ENCODE measurements at regions not wholly inside any gene's neighbourhood (a gene's known extent, or its start where the extent isn't known, plus 50 kb on each side); places are given as distances from the start of the nearest gene placed in this dataset.

DNA sequence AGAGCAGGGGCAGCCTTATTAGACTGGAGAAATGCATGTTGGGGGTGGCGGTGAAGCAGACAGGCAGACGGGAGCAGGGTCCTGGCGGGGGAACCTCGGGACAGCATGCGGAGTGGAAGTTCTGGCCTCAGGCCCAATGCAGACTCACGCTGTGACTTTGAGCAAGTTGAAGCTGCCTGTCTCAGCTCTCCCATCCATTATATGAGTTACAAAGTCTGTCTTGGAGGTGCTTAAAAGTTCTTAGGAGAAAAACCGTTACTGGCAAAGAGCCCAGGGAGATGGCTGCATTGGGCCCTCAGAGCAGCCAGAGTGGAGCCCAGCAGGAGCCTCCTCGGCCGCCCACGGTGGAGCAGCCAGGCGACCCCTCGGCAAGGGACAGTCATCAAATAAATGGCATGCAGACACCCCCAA, 509.5 kb downstream of the PLXNA4 start:
- ChIA-PET CTCF (no interaction called here), POLR2A (ENCODE audit: low non-redundant PET) (no interaction called here)
- intact Hi-C loops (cut with micrococcal nuclease; ENCODE audit: unreplicated experiment): no loop called here
- H3K4me3 ChIP-seq (ENCODE audit: low read depth, low read length, poor library complexity, severe bottlenecking): no peak overlapping the region
- H3K4me1 ChIP-seq (ENCODE audit: insufficient read depth, low read length, poor library complexity, severe bottlenecking): peaks cover 23% of the 10 kb centered on the region
- TF ChIP-seq CTCF (conservative IDR thresholded peaks at IDR 0.05; ENCODE audit: low read depth, low read length) (no peak), EZH2 (IDR thresholded peaks at IDR 0.05; ENCODE audit: borderline replicate concordance, low read depth, low read length, poor library complexity, severe bottlenecking) (no peak)
- H3K27me3 ChIP-seq (replicated peaks; ENCODE audit: insufficient read depth, low read depth, low read length, poor library complexity): no peaks in the 10 kb centered on the region
- peak; percentile 83 for DNase-seq (ENCODE audit: low spot score)
- BruUV-seq (replicated peaks): no TSS peak
- no peaks in the 10 kb centered on the region for H3K9me3 ChIP-seq (ENCODE audit: low read depth, low read length, poor library complexity, severe bottlenecking)
- no peaks in the 10 kb centered on the region for H3K36me3 ChIP-seq (ENCODE audit: insufficient read depth, low read length, poor library complexity, severe bottlenecking)
- H3K27ac ChIP-seq (ENCODE audit: low read depth, low read length, poor library complexity, severe bottlenecking): peak overlapping the region; percentile 21

GRCh38 chr7:132065989-132066603, 509.7 kb upstream of the PODXL start:
- Histone ChIP-seq H3K27ac (ENCODE audit: low read depth, low read length, poor library complexity, severe bottlenecking) (peak overlapping the region; percentile 21), H3K4me3 (ENCODE audit: low read depth, low read length, poor library complexity, severe bottlenecking) (no peak overlapping the region), H3K27me3 (replicated peaks; ENCODE audit: insufficient read depth, low read depth, low read length, poor library complexity) (no peaks in the 10 kb centered on the region), H3K36me3 (ENCODE audit: insufficient read depth, low read length, poor library complexity, severe bottlenecking) (no peaks in the 10 kb centered on the region), H3K9me3 (ENCODE audit: low read depth, low read length, poor library complexity, severe bottlenecking) (no peaks in the 10 kb centered on the region), H3K4me1 (ENCODE audit: insufficient read depth, low read length, poor library complexity, severe bottlenecking) (peaks cover 23% of the 10 kb centered on the region)
- ChIA-PET POLR2A (ENCODE audit: low non-redundant PET) (no interaction called here), CTCF (no interaction called here)
- DNase-seq (ENCODE audit: low spot score): peak; percentile 56
- intact Hi-C loops (cut with micrococcal nuclease; ENCODE audit: unreplicated experiment): no loop called here
- TF ChIP-seq EZH2 (IDR thresholded peaks at IDR 0.05; ENCODE audit: borderline replicate concordance, low read depth, low read length, poor library complexity, severe bottlenecking): no peak
- no peak for TF ChIP-seq CTCF (conservative IDR thresholded peaks at IDR 0.05; ENCODE audit: low read depth, low read length)
- no TSS peak for BruUV-seq (replicated peaks)

GRCh38 chr7:132065193-132065988, 509.0 kb upstream of the PODXL start:
- Histone ChIP-seq H3K4me1 (ENCODE audit: insufficient read depth, low read length, poor library complexity, severe bottlenecking) (peaks cover 23% of the 10 kb centered on the region), H3K9me3 (ENCODE audit: low read depth, low read length, poor library complexity, severe bottlenecking) (no peaks in the 10 kb centered on the region), H3K27me3 (replicated peaks; ENCODE audit: insufficient read depth, low read depth, low read length, poor library complexity) (no peaks in the 10 kb centered on the region), H3K36me3 (ENCODE audit: insufficient read depth, low read length, poor library complexity, severe bottlenecking) (no peaks in the 10 kb centered on the region), H3K27ac (ENCODE audit: low read depth, low read length, poor library complexity, severe bottlenecking) (no peak overlapping the region), H3K4me3 (ENCODE audit: low read depth, low read length, poor library complexity, severe bottlenecking) (no peak overlapping the region)
- POLR2A ChIA-PET (ENCODE audit: low non-redundant PET): no interaction called here
- no TSS peak for BruUV-seq (replicated peaks)
- DNase-seq (ENCODE audit: low spot score): peak; percentile 85
- intact Hi-C loops (cut with micrococcal nuclease; ENCODE audit: unreplicated experiment): no loop called here
- TF ChIP-seq EZH2 (IDR thresholded peaks at IDR 0.05; ENCODE audit: borderline replicate concordance, low read depth, low read length, poor library complexity, severe bottlenecking): no peak
- TF ChIP-seq CTCF (conservative IDR thresholded peaks at IDR 0.05; ENCODE audit: low read depth, low read length): no peak
- CTCF ChIA-PET: no interaction called here

Data from A673 (cell line).